ENCODE measurements at regions not wholly inside any gene's neighbourhood (a gene's known extent, or its start where the extent isn't known, plus 50 kb on each side); places are given as distances from the start of the nearest gene placed in this dataset.

DNA sequence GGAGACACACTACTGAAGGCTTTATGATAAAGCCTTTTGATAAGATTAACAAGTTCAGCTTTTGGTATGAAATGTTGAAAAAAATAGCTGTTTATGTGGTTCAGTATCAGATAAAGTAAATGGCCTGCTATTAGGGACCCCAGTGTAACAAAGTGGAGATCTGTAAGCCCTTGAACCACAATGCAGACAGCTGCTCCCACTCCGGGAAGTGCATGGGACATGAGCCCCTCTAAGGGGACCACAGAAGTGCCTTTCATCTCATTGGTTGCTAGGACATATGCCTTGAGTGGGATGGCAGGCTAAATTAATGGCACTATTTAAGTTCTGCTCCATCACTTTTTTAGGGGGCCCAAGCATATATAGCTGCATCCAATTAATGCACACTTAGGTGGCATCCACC is 167.6 kb upstream of the SOX11 start:
- TF ChIP-seq, protein P1, sequence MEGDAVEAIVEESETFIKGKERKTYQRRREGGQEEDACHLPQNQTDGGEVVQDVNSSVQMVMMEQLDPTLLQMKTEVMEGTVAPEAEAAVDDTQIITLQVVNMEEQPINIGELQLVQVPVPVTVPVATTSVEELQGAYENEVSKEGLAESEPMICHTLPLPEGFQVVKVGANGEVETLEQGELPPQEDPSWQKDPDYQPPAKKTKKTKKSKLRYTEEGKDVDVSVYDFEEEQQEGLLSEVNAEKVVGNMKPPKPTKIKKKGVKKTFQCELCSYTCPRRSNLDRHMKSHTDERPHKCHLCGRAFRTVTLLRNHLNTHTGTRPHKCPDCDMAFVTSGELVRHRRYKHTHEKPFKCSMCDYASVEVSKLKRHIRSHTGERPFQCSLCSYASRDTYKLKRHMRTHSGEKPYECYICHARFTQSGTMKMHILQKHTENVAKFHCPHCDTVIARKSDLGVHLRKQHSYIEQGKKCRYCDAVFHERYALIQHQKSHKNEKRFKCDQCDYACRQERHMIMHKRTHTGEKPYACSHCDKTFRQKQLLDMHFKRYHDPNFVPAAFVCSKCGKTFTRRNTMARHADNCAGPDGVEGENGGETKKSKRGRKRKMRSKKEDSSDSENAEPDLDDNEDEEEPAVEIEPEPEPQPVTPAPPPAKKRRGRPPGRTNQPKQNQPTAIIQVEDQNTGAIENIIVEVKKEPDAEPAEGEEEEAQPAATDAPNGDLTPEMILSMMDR (IDR thresholded peaks at IDR 0.05; ENCODE audit: low read depth, low read length) = no peak
- TF ChIP-seq EZH2phosphoT487 (IDR thresholded peaks at IDR 0.05; ENCODE audit: low read depth) = no peak

All from OCI-LY3 (cell line).